ENCODE measurements at regions not wholly inside any gene's neighbourhood (a gene's known extent, or its start where the extent isn't known, plus 50 kb on each side); places are given as distances from the start of the nearest gene placed in this dataset.

DNA sequence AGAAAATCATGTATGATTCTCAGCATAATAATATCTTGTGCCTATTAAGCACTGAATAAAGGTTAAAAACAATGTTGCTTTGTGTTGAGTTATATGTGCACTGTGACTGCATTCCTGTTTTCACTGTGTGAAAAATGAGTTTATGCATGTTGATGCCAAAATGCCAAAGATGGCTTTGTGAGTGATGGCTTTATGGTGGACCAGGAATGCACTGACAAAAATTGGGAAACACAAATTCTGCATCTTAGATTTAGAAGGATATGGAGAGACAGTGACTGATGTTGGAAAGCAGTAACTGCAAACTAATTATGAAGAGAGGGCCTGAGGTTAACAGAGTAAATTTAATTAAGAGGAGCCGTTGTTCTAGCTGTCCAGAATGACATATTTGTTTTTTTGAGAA is 440.4 kb downstream of the KIF20B start:
- TF ChIP-seq, protein P1, sequence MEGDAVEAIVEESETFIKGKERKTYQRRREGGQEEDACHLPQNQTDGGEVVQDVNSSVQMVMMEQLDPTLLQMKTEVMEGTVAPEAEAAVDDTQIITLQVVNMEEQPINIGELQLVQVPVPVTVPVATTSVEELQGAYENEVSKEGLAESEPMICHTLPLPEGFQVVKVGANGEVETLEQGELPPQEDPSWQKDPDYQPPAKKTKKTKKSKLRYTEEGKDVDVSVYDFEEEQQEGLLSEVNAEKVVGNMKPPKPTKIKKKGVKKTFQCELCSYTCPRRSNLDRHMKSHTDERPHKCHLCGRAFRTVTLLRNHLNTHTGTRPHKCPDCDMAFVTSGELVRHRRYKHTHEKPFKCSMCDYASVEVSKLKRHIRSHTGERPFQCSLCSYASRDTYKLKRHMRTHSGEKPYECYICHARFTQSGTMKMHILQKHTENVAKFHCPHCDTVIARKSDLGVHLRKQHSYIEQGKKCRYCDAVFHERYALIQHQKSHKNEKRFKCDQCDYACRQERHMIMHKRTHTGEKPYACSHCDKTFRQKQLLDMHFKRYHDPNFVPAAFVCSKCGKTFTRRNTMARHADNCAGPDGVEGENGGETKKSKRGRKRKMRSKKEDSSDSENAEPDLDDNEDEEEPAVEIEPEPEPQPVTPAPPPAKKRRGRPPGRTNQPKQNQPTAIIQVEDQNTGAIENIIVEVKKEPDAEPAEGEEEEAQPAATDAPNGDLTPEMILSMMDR (IDR thresholded peaks at IDR 0.05; ENCODE audit: extremely low read depth, insufficient read depth, missing control alignments): no peak
- DNase-seq (ENCODE audit: low spot score): no peak
- in situ Hi-C loops (cut with MboI; ENCODE audit: low pct_unique_long_range_greater_than_20kb, low sequenced_read_pairs, unreplicated experiment): loop anchor here (25.0 kb wide), 1 partner anchor 179 kb away; no protein-coding TSS in a partner anchor

DNA sequence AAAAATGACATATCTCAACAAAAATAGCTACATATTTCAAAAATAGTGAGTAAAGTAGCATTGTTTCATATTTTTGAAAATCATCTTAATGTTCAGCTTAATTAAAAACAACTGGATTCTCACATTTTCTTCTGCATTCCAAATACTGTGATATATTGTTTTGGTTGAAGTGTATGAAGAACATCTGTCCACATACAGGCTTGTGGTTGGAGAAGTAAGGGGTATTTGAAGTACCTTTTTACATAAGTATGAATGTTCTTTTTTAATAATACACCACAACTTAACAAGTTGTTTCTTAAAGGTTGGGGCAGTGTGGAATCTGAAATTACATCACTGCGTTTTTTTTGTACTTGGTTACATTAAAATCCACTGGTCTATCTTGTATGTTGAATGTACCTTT is 442.5 kb downstream of the KIF20B start:
- TF ChIP-seq, protein P1 (IDR thresholded peaks at IDR 0.05; ENCODE audit: extremely low read depth, insufficient read depth, missing control alignments): no peak
- in situ Hi-C loops (cut with MboI; ENCODE audit: low pct_unique_long_range_greater_than_20kb, low sequenced_read_pairs, unreplicated experiment): loop anchor here (25.0 kb wide), 1 partner anchor 182 kb away; no protein-coding TSS in a partner anchor
- DNase-seq (ENCODE audit: low spot score): no peak

DNA sequence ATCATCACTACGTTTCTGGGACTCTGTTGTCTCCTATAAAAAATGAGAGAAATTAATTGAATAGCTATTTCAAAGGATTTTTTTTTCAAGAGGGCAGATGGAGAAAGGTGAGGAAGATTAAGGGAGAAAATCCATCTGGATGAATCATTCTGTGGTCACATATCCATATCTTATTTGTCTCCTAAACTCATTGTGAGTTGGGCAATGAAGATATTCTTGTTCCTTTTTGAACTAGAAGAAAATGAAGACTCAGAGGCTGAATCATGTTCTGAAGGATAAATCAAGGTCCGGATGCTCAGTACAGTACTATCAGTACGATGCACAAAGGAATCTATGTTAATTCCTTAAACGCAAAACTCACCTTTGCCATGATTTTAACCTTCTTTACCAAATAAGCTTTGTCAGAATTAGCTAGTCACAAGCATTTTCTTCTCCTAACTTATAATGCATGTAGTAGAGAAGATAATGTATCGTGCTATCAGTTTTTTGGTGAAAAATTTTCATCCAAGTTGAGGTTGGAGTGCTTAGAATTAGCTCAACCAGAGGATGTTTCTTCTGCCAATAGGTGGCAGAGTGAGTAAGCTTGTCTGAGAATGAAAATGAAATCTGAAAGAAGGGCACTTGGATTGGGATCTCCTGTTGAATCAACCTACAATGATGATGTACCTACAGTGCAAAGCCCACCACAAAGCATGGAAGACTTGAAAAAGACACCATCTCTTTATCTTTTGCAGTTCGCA is 446.9 kb downstream of the KIF20B start:
- in situ Hi-C loops (cut with MboI; ENCODE audit: low pct_unique_long_range_greater_than_20kb, low sequenced_read_pairs, unreplicated experiment): loop anchor here (25.0 kb wide), 1 partner anchor 186 kb away; no protein-coding TSS in a partner anchor
- no peak for DNase-seq (ENCODE audit: low spot score)
- TF ChIP-seq, protein P1 (IDR thresholded peaks at IDR 0.05; ENCODE audit: extremely low read depth, insufficient read depth, missing control alignments): peak; percentile 53

DNA sequence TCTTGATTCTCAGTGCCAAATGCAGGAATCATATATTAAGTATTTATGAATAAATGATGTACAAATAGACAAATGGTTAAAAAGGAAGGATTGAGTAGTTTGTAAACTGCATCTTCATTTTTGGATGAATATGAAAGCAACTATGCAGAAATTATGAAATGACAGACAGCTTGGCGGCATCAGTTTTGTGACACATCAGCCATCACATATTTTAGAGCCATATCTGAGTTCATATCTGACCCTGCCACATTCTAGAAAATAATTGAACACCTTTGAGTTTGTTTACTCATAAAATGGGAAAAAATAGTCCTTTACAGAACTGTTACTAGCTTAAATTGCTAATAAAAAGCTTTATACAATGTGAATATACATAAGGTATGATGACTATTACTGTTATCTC is 448.2 kb downstream of the KIF20B start:
- DNase-seq (ENCODE audit: low spot score): no peak
- in situ Hi-C loops (cut with MboI; ENCODE audit: low pct_unique_long_range_greater_than_20kb, low sequenced_read_pairs, unreplicated experiment): loop anchor here (25.0 kb wide), 1 partner anchor 187 kb away; no protein-coding TSS in a partner anchor
- TF ChIP-seq, protein P1 (IDR thresholded peaks at IDR 0.05; ENCODE audit: extremely low read depth, insufficient read depth, missing control alignments): no peak

DNA sequence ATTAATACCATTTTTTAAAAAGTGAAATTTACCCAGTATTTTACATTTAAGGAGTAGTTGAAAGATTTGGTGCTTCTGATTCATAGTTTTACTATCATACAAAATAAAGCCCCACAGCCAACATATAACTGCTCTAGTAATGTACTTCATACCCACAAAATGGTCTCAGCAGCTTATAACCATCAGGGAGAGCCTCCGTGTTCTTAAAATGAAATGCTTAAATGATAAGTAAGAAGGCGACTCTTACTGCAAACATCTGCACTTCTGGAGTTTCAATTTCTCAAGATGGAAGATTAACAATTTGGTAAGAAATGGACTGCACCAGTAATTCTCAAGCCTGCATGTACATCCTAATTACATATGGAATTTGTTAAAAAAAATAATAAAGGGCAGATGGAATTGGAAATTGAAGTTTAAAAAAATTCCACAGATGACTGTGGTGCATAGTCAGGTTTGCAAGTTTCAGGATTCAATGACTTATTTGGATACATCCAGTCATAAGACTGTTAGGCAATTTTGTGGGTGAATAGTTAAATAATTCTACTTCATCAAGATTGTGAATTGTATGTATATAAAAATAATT is 461.0 kb downstream of the KIF20B start:
- TF ChIP-seq, protein P1 (IDR thresholded peaks at IDR 0.05; ENCODE audit: extremely low read depth, insufficient read depth, missing control alignments): no peak
- in situ Hi-C loops (cut with MboI; ENCODE audit: low pct_unique_long_range_greater_than_20kb, low sequenced_read_pairs, unreplicated experiment): no loop called here
- DNase-seq (ENCODE audit: low spot score): no peak

DNA sequence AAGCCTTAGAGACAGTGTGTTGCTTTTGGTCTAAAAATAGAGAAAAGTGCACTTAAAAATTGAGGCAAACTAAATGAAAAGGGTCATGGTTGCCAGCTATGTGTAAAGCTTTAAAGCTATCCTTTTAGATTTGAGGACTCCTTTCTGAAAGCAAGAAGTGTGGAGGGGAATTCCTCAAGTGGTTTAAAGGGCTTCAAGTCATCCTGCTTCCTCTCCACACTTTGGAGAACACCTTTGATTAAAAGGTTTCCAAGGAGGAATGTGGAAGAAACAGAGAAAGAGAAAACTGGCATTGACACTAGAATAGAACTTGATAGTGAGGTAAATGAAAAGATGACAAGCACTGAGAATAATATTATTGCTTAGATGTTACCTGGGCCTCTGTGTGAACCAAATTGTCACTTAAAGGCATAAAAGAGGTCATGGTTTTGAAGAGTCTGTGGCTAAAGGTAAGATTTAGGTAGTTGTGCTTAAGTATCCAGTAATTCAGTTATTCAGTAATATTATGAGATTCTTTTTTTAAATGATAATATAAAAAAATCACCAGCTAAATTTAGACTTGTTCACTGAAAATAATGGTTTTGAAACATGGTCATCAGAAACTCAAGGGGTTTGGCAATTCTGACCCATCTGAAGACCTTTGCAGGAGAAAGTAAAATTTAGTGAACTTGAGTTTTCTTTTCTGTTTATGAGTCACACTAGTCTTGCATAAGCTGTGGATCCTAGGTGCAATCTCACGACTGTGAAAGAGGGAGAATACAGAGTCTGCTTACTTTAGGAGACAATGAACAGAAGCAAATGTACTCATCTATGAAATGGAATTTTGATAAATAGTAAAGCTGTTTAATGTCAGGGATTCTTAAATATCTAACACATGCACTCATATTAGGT is 466.0 kb downstream of the KIF20B start:
- TF ChIP-seq, protein P1 (IDR thresholded peaks at IDR 0.05; ENCODE audit: extremely low read depth, insufficient read depth, missing control alignments): no peak
- DNase-seq (ENCODE audit: low spot score): peak; percentile 24
- in situ Hi-C loops (cut with MboI; ENCODE audit: low pct_unique_long_range_greater_than_20kb, low sequenced_read_pairs, unreplicated experiment): no loop called here
